Stomach (tissue), 8 donors: ENCODE measurements at regions not wholly inside any gene's neighbourhood (a gene's known extent, or its start where the extent isn't known, plus 50 kb on each side); places are given as distances from the start of the nearest gene placed in this dataset.
"Not testable (repeated sequence)": the region's sequence is repeated elsewhere in the genome, so short reads cannot be mapped to it uniquely, and the experiment has no call there.

Experiments used
- DNase-seq, 2 donors: peaks; one replicate each; pipeline versions ENCODE4 v3.0.0 to v3.0.0-alpha.2; 2013 to 2019
- H3K27ac ChIP-seq, 5 donors: fragments of 200-600 bp in 4 of 5; sonication (generic) in 4 of 5; one replicate each; pipeline ENCODE4 v1.5.1; 2013 to 2019; ENCODE audit warnings: mild to moderate bottlenecking in 1 of 5, moderate library complexity in 1 of 5
- H3K27me3 ChIP-seq, 3 donors: fragments of 200-600 bp; sonication (generic); one replicate each; pipeline ENCODE4 v1.5.1; 2017 to 2019; ENCODE audit warnings: mixed run types in 1 of 3
- H3K36me3 ChIP-seq, 4 donors: fragments of 200-600 bp; sonication (generic); 1 replicate in 3 of 4; 2 replicates in 1 of 4; pipeline ENCODE4 v1.5.1; 2016 to 2019
- H3K4me1 ChIP-seq, 4 donors: fragments of 200-600 bp; sonication (generic); one replicate each; pipeline ENCODE4 v1.5.1; 2016 to 2019
- H3K4me3 ChIP-seq, 4 donors: fragments of 200-600 bp; sonication (generic) in 3 of 4; one replicate each; pipeline ENCODE4 v1.5.1; 2016 to 2019; ENCODE audit warnings: mild to moderate bottlenecking in 1 of 4
- H3K9me3 ChIP-seq, 4 donors: fragments of 200-600 bp; sonication (generic); one replicate each; pipeline ENCODE4 v1.5.1; 2016 to 2019
- CTCF ChIP-seq, 7 experiments: fragments of 450-650 bp in 4 of 7; fragments of 200-600 bp in 3 of 7; sonication (generic) in 3 of 7; IDR thresholded peaks; one replicate each; pipeline ENCODE4 v1.5.1; 2016 to 2019; ENCODE audit warnings: antibody characterized with exemption in 7 of 7, control low read depth in 2 of 7, mild to moderate bottlenecking in 1 of 7
- EP300 ChIP-seq: sonication (generic); formaldehyde crosslinking; IDR thresholded peaks from one replicate; pipeline ENCODE4 v1.6.1; 2017; ENCODE audit warnings: antibody characterized with exemption
- POLR2A ChIP-seq, 4 donors: fragments of 450-650 bp; IDR thresholded peaks; one replicate each; pipeline ENCODE4 v1.6.1; 2016; ENCODE audit warnings: antibody characterized with exemption in 4 of 4, control low read depth in 2 of 4, mild to moderate bottlenecking in 1 of 4, moderate library complexity in 1 of 4
- POLR2AphosphoS5 ChIP-seq, 3 donors: sonication (generic); formaldehyde crosslinking; IDR thresholded peaks; one replicate each; pipeline ENCODE4 v1.6.1; 2016; ENCODE audit warnings: antibody characterized with exemption in 3 of 3
- WGBS, 5 donors: extraction: QIAGEN DNeasy Blood & Tissue Kit in 3 of 5; methylation state at CpG; one replicate each; pipeline versions ENCODE4 v1.1.5 to v1.1.7; 2013 to 2018; 5-methylcytosine and 5-hydroxymethylcytosine counted together
- intact Hi-C: fragments of 100-400 bp; cut with DNase I; formaldehyde crosslinking; loops from one replicate; pipeline ENCODE4 v1.15.1; 2023; ENCODE audit warnings: low total_unique reads
- donor health status: healthy with polysubstance abuse.
- donor health status: Bipolar disorder and iron deficiency.
- donor health status: healthy.

GRCh38 chr6:141056945-141057625 is 1075.6 kb upstream of the GJE1 start:
- H3K9me3 ChIP-seq = no peaks in the 10 kb centered on the region
- WGBS, 5 donors = 72 to 86% (median 84%) methylated on average over 2 of the region's 2 CpGs
- H3K27ac ChIP-seq = no peak overlapping the region
- H3K36me3 ChIP-seq = no peaks in the 10 kb centered on the region
- no peaks in the 10 kb centered on the region for H3K4me1 ChIP-seq
- no peak overlapping the region for H3K4me3 ChIP-seq
- no peaks in the 10 kb centered on the region for H3K27me3 ChIP-seq
- no peak for TF ChIP-seq EP300
- no peak for TF ChIP-seq CTCF (IDR thresholded peaks at IDR 0.05)
- TF ChIP-seq POLR2AphosphoS5 (IDR thresholded peaks at IDR 0.05) = no peak
- TF ChIP-seq POLR2A (IDR thresholded peaks at IDR 0.05) = no peak
- intact Hi-C loops = no loop called here
- no peak for DNase-seq

- Histone ChIP-seq H3K36me3 (no peaks in the 10 kb centered on the region), H3K27ac (no peak overlapping the region), H3K4me1 (no peaks in the 10 kb centered on the region), H3K27me3 (no peaks in the 10 kb centered on the region), H3K4me3 (no peak overlapping the region), H3K9me3 (peaks cover 0 to 16% (median 1%) of the 10 kb centered on the region in 4 donors)
- TF ChIP-seq EP300 = no peak
- no peak for TF ChIP-seq POLR2A (IDR thresholded peaks at IDR 0.05)
- no peak for TF ChIP-seq POLR2AphosphoS5 (IDR thresholded peaks at IDR 0.05)
- TF ChIP-seq CTCF (IDR thresholded peaks at IDR 0.05) = no peak
- intact Hi-C loops = no loop called here
- WGBS, 5 donors = 70 to 88% (median 78%) methylated on average over 1 of the region's 1 CpG
- DNase-seq = peak in 1 of 2 donors; percentile 6
Measured at GRCh38 chr6:141050471-141050870, 1082.3 kb upstream of the GJE1 start.

- no peak for DNase-seq
- 31 to 54% (median 38%) methylated on average over 1 of the region's 1 CpG for WGBS, 5 donors
- no peaks in the 10 kb centered on the region for H3K27me3 ChIP-seq
- no peak overlapping the region for H3K4me3 ChIP-seq
- H3K4me1 ChIP-seq = no peaks in the 10 kb centered on the region
- no peak overlapping the region for H3K27ac ChIP-seq
- intact Hi-C loops = no loop called here
- H3K9me3 ChIP-seq = peaks cover 0 to 16% (median 1%) of the 10 kb centered on the region in 4 donors
- no peaks in the 10 kb centered on the region for H3K36me3 ChIP-seq
- TF ChIP-seq POLR2AphosphoS5 (IDR thresholded peaks at IDR 0.05) (no peak), CTCF (IDR thresholded peaks at IDR 0.05) (no peak), EP300 (no peak), POLR2A (IDR thresholded peaks at IDR 0.05) (no peak)
Measured at GRCh38 chr6:141048451-141048850, 1084.3 kb upstream of the GJE1 start.

GRCh38 chr6:141046496-141046895 is 1086.2 kb upstream of the GJE1 start:
- H3K27me3 ChIP-seq, DNase-seq, H3K36me3 ChIP-seq, H3K4me3 ChIP-seq, H3K27ac ChIP-seq, H3K4me1 ChIP-seq, intact Hi-C loops: not testable (repeated sequence)
- H3K9me3 ChIP-seq = peaks cover 0 to 23% (median 8%) of the 10 kb centered on the region in 4 donors

- Histone ChIP-seq H3K36me3 (no peaks in the 10 kb centered on the region), H3K4me3 (no peak overlapping the region), H3K27ac (no peak overlapping the region), H3K27me3 (no peaks in the 10 kb centered on the region), H3K9me3 (peaks cover 0 to 23% (median 14%) of the 10 kb centered on the region in 4 donors), H3K4me1 (no peaks in the 10 kb centered on the region)
- WGBS, 5 donors = 86 to 97% (median 93%) methylated on average over 7 to 14 of the region's 14 CpGs
- DNase-seq = no peak
- intact Hi-C loops = no loop called here
- no peak for TF ChIP-seq POLR2AphosphoS5 (IDR thresholded peaks at IDR 0.05)
- TF ChIP-seq CTCF (IDR thresholded peaks at IDR 0.05) = no peak
- no peak for TF ChIP-seq EP300
- no peak for TF ChIP-seq POLR2A (IDR thresholded peaks at IDR 0.05)
Measured at GRCh38 chr6:141041596-141042087, 1091.1 kb upstream of the GJE1 start.
